ENCODE measurements at regions not wholly inside any gene's neighbourhood (a gene's known extent, or its start where the extent isn't known, plus 50 kb on each side); places are given as distances from the start of the nearest gene placed in this dataset.
A peak's percentile ranks its signal among the peaks of the same experiment; 100 is the strongest.

DNA sequence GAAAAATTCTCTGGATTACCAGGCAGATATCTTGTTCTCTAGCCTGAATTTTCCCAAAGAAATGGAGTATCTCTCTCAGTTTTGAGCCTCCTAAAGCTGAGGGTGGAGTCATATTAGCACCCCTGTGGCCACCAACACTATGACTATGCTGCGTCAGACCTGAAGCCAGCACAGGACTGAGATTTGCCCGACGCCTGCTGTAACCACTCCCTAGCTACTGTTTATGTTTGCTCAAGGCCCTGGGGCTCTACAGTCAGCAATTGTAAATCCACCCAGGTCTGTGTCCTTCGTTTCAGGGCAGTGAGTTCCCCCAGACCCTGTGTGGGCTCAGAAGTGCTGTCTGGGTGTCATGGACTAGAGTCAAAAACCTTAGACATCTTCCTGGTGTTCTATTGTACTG lies 61.4 kb downstream of the ZXDA start:
- DNase-seq: no peak

DNA sequence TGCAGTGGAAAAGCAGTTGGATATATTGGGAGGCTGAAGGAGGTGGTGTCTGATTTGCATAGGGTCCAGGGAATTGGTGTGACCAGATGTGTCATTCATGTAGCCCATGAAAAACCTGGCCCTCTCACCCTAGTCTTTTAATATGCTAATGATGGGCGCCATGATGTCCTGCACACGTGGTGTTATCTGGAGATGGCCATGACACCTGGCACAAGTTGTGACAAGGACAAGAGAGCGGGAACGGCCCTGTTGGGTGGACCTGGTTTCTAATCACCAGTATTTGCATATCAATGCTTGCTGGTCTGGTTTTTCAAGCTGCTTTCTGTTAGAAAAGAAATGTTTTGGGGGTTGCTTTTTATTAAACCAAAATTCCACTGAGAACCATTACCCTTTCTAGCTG lies 87.4 kb downstream of the ZXDA start:
- no peak for DNase-seq

- DNase-seq: no peak
Observed at GRCh38 chrX:57822398-57822797, 87.9 kb downstream of the ZXDA start.

- DNase-seq: peak; percentile 65
Observed at GRCh38 chrX:57821703-57822387, 88.4 kb downstream of the ZXDA start.

DNA sequence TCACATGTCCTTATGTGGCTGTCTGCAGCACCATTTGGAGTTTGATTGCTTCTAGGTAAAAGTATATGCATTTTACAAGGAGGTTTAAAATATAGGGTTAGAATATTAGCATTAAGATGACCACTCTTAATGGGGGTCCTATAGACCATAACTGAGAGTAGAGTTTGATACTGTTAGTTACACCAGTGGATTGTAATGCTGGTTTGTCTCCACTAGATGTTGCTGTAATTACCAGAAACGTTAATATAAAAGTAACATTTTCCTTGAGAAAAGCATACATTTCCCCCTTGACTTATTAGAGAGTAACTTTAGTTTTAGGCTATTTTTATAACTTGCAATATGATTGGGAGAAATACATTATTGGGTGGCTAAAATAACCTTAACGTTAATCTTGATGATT lies 93.0 kb downstream of the ZXDA start:
- no peak for DNase-seq

DNA sequence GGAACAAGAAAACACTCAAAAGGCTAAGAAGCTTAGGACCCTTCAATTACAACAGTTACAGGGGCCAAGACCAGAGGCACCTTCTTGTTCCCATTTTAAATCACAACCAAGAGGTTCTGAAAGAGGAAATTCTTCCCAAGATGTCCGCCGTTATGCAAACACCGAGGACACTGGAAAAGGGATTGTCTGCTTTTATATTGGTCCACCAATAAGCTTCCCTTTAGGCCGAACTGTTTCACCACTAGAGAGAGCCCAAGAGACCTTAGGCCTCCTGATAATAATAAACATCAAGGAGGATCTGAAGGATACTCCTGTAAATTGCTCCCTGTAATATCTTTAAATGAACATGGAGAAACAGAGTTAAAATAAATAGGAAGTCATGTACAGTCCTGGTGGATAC lies 92.6 kb upstream of the NLRP2B start:
- DNase-seq: no peak

DNA sequence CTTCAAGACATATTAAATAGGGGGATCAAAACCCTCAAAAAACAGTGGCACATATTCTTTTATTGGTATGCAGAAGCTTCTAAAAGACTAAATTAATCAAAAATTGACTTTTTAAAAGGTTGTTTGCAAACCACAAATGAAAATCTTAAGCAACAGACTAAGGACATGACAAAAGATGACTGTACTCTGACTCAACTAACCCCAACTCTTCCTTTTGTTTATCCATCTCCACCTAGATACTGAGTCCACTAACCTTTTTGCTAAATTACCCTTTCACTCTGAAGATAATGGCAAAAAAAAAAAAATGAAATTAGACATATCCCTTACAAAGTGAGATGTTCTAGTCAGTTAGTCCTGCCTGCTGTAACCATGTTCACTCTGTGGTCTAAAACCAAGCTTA lies 91.6 kb upstream of the NLRP2B start:
- no peak for DNase-seq

- DNase-seq: peak; percentile 2
Observed at GRCh38 chrX:57752866-57753265, 72.8 kb upstream of the NLRP2B start.

DNA sequence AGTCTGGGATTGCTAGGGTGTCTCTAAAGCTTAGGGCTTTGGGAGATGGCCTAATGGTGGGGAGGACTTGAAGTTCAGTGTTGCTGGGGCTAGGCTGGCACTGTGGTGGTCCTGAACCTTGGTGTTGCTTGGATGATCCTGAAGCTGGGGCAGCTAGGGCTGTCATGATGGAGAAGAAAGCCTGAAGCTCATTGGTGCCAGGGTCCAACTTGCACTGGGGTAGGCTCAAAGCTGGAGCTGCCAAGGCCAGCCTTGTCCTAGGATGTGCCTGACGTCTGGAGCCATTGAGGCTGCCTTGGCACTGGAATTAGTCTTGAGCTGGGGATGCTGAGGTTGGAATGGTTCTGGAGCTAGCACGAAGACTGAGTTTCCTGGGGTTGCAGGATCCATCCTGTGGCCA lies 61.0 kb upstream of the NLRP2B start:
- DNase-seq: no peak

DNA sequence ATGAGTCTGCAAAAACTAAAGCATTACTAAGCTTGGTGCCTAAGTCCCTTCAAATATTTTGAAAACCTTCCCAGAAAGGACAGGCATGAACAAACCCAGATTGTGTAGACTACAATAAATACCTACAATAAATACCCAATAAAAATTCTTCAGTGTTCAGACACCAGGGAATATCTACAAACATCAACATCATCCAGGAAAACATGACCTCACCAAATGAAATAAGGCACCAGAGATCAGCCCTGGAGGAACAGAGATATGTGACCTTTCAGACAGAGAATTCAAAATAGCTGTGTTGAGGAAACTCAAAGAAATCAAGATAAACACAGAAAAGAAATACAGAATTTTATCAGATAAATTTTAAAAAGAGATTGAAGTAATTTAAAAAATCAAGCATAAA lies 57.8 kb upstream of the NLRP2B start:
- no peak for DNase-seq

All from activated CD4-positive, alpha-beta T cell treated with anti-CD3 and anti-CD28 coated beads, Interleukin-10, Interleukin-2, amounts not matched to agents 100 ng/mL and 50 ng/mL, durations not matched to agents 16 hours and 8 hours (primary cell).